H9 (cell line): ENCODE measurements at regions not wholly inside any gene's neighbourhood (a gene's known extent, or its start where the extent isn't known, plus 50 kb on each side); places are given as distances from the start of the nearest gene placed in this dataset.

ENCODE experiments used
- DNase-seq: peaks from one replicate; pipeline ENCODE4 v3.0.0-alpha.2; 2017
- H2AFZ ChIP-seq: one replicate; pipeline ENCODE4 v1.6.1; 2013; ENCODE audit warnings: mild to moderate bottlenecking, low read length, control low read depth, moderate library complexity
- H2AK5ac ChIP-seq: 2 replicates; pipeline ENCODE4 v1.6.1; 2013; ENCODE audit warnings: low read length, control low read depth, mixed read lengths; ENCODE audit not compliant: insufficient read length
- H2BK120ac ChIP-seq: one replicate; pipeline ENCODE4 v1.6.1; 2013; ENCODE audit warnings: low read depth, mild to moderate bottlenecking, low read length, control low read depth, inconsistent platforms; ENCODE audit not compliant: poor library complexity, severe bottlenecking
- H2BK12ac ChIP-seq: 2 replicates; pipeline ENCODE4 v1.6.1; 2013; ENCODE audit warnings: low read length, control low read depth, mixed read lengths, low read depth; ENCODE audit not compliant: insufficient read length
- H2BK15ac ChIP-seq: 2 replicates; pipeline ENCODE4 v1.6.1; 2013; ENCODE audit warnings: low read depth, low read length, control low read depth
- H2BK20ac ChIP-seq: one replicate; pipeline ENCODE4 v1.6.1; 2013; ENCODE audit warnings: low read depth, mild to moderate bottlenecking, low read length, control low read depth, inconsistent platforms; ENCODE audit not compliant: poor library complexity, severe bottlenecking
- H2BK5ac ChIP-seq: 2 replicates; pipeline ENCODE4 v1.6.1; 2013; ENCODE audit warnings: low read length, control low read depth, mixed read lengths; ENCODE audit not compliant: insufficient read length
- H3K14ac ChIP-seq: 2 replicates; pipeline ENCODE4 v1.6.1; 2013; ENCODE audit warnings: low read length, control low read depth; ENCODE audit not compliant: insufficient read depth
- H3K18ac ChIP-seq: 2 replicates; pipeline ENCODE4 v1.6.1; 2013; ENCODE audit warnings: low read depth, mild to moderate bottlenecking, mixed read lengths, low read length, control low read depth; ENCODE audit not compliant: insufficient read length
- H3K23ac ChIP-seq: 2 replicates; pipeline ENCODE4 v1.6.1; 2013; ENCODE audit warnings: low read length, control low read depth, mixed read lengths, low read depth; ENCODE audit not compliant: insufficient read length
- H3K23me2 ChIP-seq: 2 replicates; pipeline ENCODE4 v1.6.1; 2013; ENCODE audit warnings: low read depth, mild to moderate bottlenecking, mixed read lengths, low read length, control low read depth; ENCODE audit not compliant: insufficient read length, poor library complexity, severe bottlenecking
- H3K27ac ChIP-seq: 2 replicates; pipeline ENCODE4 v1.5.1; 2013; ENCODE audit warnings: low read length, control low read depth, mixed read lengths, low read depth; ENCODE audit not compliant: insufficient read length
- H3K27me3 ChIP-seq: 2 replicates; pipeline ENCODE4 v1.6.1; 2013; ENCODE audit warnings: low read length, control low read depth, inconsistent platforms; ENCODE audit not compliant: insufficient read depth
- H3K4ac ChIP-seq: 2 replicates; pipeline ENCODE4 v1.6.1; 2013; ENCODE audit warnings: low read depth, mild to moderate bottlenecking, control low read depth, inconsistent platforms, low read length, moderate library complexity
- H3K4me1 ChIP-seq: 2 replicates; pipeline ENCODE4 v1.6.1; 2013; ENCODE audit warnings: low read length, control low read depth, inconsistent platforms; ENCODE audit not compliant: insufficient read depth
- H3K4me2 ChIP-seq: 2 replicates; pipeline ENCODE4 v1.6.1; 2013; ENCODE audit warnings: low read length, control low read depth, mixed read lengths; ENCODE audit not compliant: insufficient read length, insufficient read depth
- H3K56ac ChIP-seq: 2 replicates; pipeline ENCODE4 v1.6.1; 2013; ENCODE audit warnings: low read depth, mild to moderate bottlenecking, mixed read lengths, low read length, control low read depth; ENCODE audit not compliant: insufficient read length
- H3K79me1 ChIP-seq: 2 replicates; pipeline ENCODE4 v1.6.1; 2013; ENCODE audit warnings: low read depth, mild to moderate bottlenecking, moderate library complexity, low read length, control low read depth, inconsistent platforms; ENCODE audit not compliant: insufficient read depth, poor library complexity, severe bottlenecking
- H3K79me2 ChIP-seq: 2 replicates; pipeline ENCODE4 v1.6.1; 2013; ENCODE audit warnings: low read length, control low read depth, inconsistent platforms; ENCODE audit not compliant: insufficient read depth
- H3K9ac ChIP-seq: 2 replicates; pipeline ENCODE4 v1.6.1; 2013; ENCODE audit warnings: low read length, control low read depth, mixed read lengths; ENCODE audit not compliant: insufficient read length; ENCODE audit errors: extremely low read depth
- H3K9me3 ChIP-seq: one replicate; pipeline ENCODE4 v1.6.1; 2013; ENCODE audit warnings: low read depth, low read length, inconsistent platforms; ENCODE audit not compliant: control insufficient read depth
- H3T11ph ChIP-seq: one replicate; pipeline ENCODE4 v1.6.1; 2013; ENCODE audit warnings: mild to moderate bottlenecking, low read length, control low read depth, inconsistent platforms
- H4K20me1 ChIP-seq: one replicate; pipeline ENCODE4 v1.6.1; 2013; ENCODE audit not compliant: control insufficient read depth, insufficient read length, insufficient read depth
- H4K5ac ChIP-seq: 2 replicates; pipeline ENCODE4 v1.6.1; 2013; ENCODE audit warnings: low read depth, mild to moderate bottlenecking, mixed read lengths, low read length, control low read depth; ENCODE audit not compliant: insufficient read length
- H4K8ac ChIP-seq: replicated peaks from 2 replicates; pipeline ENCODE4 v1.6.1; 2013; ENCODE audit warnings: low read length, control low read depth, mixed read lengths, low read depth; ENCODE audit not compliant: insufficient read length
- H4K91ac ChIP-seq: 2 replicates; pipeline ENCODE4 v1.6.1; 2013; ENCODE audit warnings: low read depth, mild to moderate bottlenecking, moderate library complexity, mixed read lengths, low read length, control low read depth; ENCODE audit not compliant: insufficient read length
- H3K27ac Mint-ChIP-seq, 3 experiments: 2 replicates in 2 of 3; 3 replicates in 1 of 3; pipeline ENCODE4 v1.8.0; 2020 to 2021; ENCODE audit warnings: mixed read lengths in 3 of 3, mild to moderate bottlenecking in 1 of 3, moderate library complexity in 1 of 3
- H3K27me3 Mint-ChIP-seq: 2 replicates; pipeline ENCODE4 v1.8.0; 2021; ENCODE audit warnings: low read depth, mild to moderate bottlenecking, moderate library complexity, mixed read lengths
- H3K36me3 Mint-ChIP-seq, 3 experiments: 2 replicates in 2 of 3; 3 replicates in 1 of 3; pipeline ENCODE4 v1.8.0; 2020 to 2021; ENCODE audit warnings: low read depth in 3 of 3, mixed read lengths in 3 of 3; ENCODE audit not compliant: insufficient read depth in 1 of 3
- H3K4me1 Mint-ChIP-seq, 2 experiments: 2 replicates each; pipeline ENCODE4 v1.8.0; 2020; ENCODE audit warnings: mixed read lengths in 2 of 2
- H3K4me3 Mint-ChIP-seq, 2 experiments: 2 replicates in 1 of 2; 3 replicates in 1 of 2; pipeline ENCODE4 v1.8.0; 2020 to 2021; ENCODE audit warnings: mild to moderate bottlenecking in 2 of 2, mixed read lengths in 2 of 2, moderate library complexity in 1 of 2
- H3K9me3 Mint-ChIP-seq, 2 experiments: 2 replicates in 1 of 2; 3 replicates in 1 of 2; pipeline ENCODE4 v1.8.0; 2020; ENCODE audit warnings: mild to moderate bottlenecking in 2 of 2, mixed read lengths in 2 of 2, moderate library complexity in 1 of 2
- WGBS: extraction: QIAGEN DNeasy Blood & Tissue Kit; methylation state at CpG from one replicate; pipeline ENCODE4 v1.1.7; 2013; ENCODE audit warnings: missing lambda C conversion rate, low lambda C conversion rate, mixed read lengths; ENCODE audit not compliant: insufficient read length; ENCODE audit errors: extremely low coverage; 5-methylcytosine and 5-hydroxymethylcytosine counted together
- TF ChIP-seq, protein P1 (sequence below): fragments of 200-600 bp; sonication (generic); conservative IDR thresholded peaks from 3 replicates; pipeline ENCODE4 v1.8.0; 2021; ENCODE audit warnings: antibody characterized with exemption, mild to moderate bottlenecking

DNA sequence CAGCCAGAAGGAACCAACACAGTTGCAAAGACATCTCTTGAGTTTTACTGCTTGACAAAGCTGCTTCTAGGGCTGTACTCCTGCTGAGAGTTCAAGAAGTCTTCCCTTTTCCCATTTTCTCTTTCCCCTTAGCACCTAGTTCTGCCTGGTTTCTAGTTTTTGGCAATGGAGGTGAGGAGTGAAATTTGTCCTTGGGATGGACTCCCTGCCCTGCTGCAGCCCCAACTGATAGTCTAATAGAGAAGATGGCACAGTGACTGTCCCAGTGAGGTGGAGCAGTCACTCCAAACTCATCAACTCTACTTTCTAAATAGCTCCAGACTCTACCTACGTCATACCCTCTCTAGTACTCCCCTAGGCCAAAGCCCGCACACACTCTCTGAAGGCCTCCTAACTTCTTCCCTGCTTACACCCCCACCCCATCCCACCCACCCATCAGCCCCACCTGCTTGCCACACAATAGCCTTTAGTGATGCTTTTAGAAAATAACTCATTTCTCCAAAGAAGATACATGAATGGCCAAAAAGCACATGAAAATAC, 164.4 kb downstream of the DDX1 start:
- no peak overlapping the region for H3K4me3 Mint-ChIP-seq
- Histone ChIP-seq H3K4me2 (no peak overlapping the region), H3K23ac (no peak overlapping the region), H3K14ac (no peak overlapping the region), H3K79me1 (no peaks in the 10 kb centered on the region), H3K4ac (no peak overlapping the region), H3K9ac (no peak overlapping the region), H4K20me1 (no peaks in the 10 kb centered on the region), H4K91ac (no peak overlapping the region), H3K27me3 (no peaks in the 10 kb centered on the region), H3K23me2 (no peaks in the 10 kb centered on the region), H3T11ph (no peak overlapping the region), H3K4me1 (no peaks in the 10 kb centered on the region), H4K8ac (no peak overlapping the region), H3K79me2 (no peaks in the 10 kb centered on the region), H2BK5ac (no peak overlapping the region), H3K56ac (no peak overlapping the region), H3K18ac (no peak overlapping the region), H3K9me3 (no peaks in the 10 kb centered on the region), H2BK120ac (no peak overlapping the region), H4K5ac (no peak overlapping the region), H2AFZ (no peak overlapping the region), H2BK20ac (no peak overlapping the region), H3K27ac (no peak overlapping the region), H2AK5ac (no peak overlapping the region), H2BK15ac (no peak overlapping the region), H2BK12ac (no peak overlapping the region)
- H3K36me3 Mint-ChIP-seq = peaks cover 0 to 5% (median 0%) of the 10 kb centered on the region in 3 experiments; a peak in 2 of 7 replicates
- H3K27me3 Mint-ChIP-seq = no peaks in the 10 kb centered on the region; the same call in none of the 2 replicates
- no peak for DNase-seq
- no peak overlapping the region for H3K27ac Mint-ChIP-seq
- H3K9me3 Mint-ChIP-seq = peaks cover 0 to 7% of the 10 kb centered on the region in 2 experiments; a peak in 3 of 5 replicates
- peaks cover 6 to 7% of the 10 kb centered on the region in 2 experiments; a peak in 3 of 4 replicates for H3K4me1 Mint-ChIP-seq
- no CpG with 5 or more reads among the region's 2 CpGs for WGBS
- TF ChIP-seq, protein P1, sequence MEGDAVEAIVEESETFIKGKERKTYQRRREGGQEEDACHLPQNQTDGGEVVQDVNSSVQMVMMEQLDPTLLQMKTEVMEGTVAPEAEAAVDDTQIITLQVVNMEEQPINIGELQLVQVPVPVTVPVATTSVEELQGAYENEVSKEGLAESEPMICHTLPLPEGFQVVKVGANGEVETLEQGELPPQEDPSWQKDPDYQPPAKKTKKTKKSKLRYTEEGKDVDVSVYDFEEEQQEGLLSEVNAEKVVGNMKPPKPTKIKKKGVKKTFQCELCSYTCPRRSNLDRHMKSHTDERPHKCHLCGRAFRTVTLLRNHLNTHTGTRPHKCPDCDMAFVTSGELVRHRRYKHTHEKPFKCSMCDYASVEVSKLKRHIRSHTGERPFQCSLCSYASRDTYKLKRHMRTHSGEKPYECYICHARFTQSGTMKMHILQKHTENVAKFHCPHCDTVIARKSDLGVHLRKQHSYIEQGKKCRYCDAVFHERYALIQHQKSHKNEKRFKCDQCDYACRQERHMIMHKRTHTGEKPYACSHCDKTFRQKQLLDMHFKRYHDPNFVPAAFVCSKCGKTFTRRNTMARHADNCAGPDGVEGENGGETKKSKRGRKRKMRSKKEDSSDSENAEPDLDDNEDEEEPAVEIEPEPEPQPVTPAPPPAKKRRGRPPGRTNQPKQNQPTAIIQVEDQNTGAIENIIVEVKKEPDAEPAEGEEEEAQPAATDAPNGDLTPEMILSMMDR = no peak
